ENCODE measurements at regions not wholly inside any gene's neighbourhood (a gene's known extent, or its start where the extent isn't known, plus 50 kb on each side); places are given as distances from the start of the nearest gene placed in this dataset.
A peak's percentile ranks its signal among the peaks of the same experiment; 100 is the strongest.

GRCh38 chr2:58584606-58585118, 343.5 kb upstream of the FANCL start:
- Histone ChIP-seq H3K27me3 (no peaks in the 10 kb centered on the region), H3K4me1 (no peaks in the 10 kb centered on the region), H3K36me3 (no peaks in the 10 kb centered on the region), H3K4me3 (ENCODE audit: low read depth, low read length) (no peak overlapping the region), H3K9me3 (no peaks in the 10 kb centered on the region)
- TF ChIP-seq CTCF (IDR thresholded peaks at IDR 0.05; ENCODE audit: low read depth, low read length) = no peak
- DNase-seq = no peak

GRCh38 chr2:58578276-58578675, 337.2 kb upstream of the FANCL start:
- no peaks in the 10 kb centered on the region for H3K9me3 ChIP-seq
- no peaks in the 10 kb centered on the region for H3K36me3 ChIP-seq
- H3K27me3 ChIP-seq = no peaks in the 10 kb centered on the region
- H3K4me1 ChIP-seq = no peaks in the 10 kb centered on the region
- no peak for DNase-seq
- no peak overlapping the region for H3K4me3 ChIP-seq (ENCODE audit: low read depth, low read length)
- no peak for TF ChIP-seq CTCF (IDR thresholded peaks at IDR 0.05; ENCODE audit: low read depth, low read length)

GRCh38 chr2:58574873-58575272, 333.7 kb upstream of the FANCL start:
- H3K9me3 ChIP-seq = no peaks in the 10 kb centered on the region
- H3K4me3 ChIP-seq (ENCODE audit: low read depth, low read length) = no peak overlapping the region
- H3K36me3 ChIP-seq = no peaks in the 10 kb centered on the region
- DNase-seq = no peak
- no peaks in the 10 kb centered on the region for H3K4me1 ChIP-seq
- no peaks in the 10 kb centered on the region for H3K27me3 ChIP-seq
- TF ChIP-seq CTCF (IDR thresholded peaks at IDR 0.05; ENCODE audit: low read depth, low read length) = no peak

- DNase-seq = no peak
- Histone ChIP-seq H3K9me3 (no peaks in the 10 kb centered on the region), H3K4me3 (ENCODE audit: low read depth, low read length) (no peak overlapping the region), H3K36me3 (no peaks in the 10 kb centered on the region), H3K27me3 (no peaks in the 10 kb centered on the region), H3K4me1 (no peaks in the 10 kb centered on the region)
- no peak for TF ChIP-seq CTCF (IDR thresholded peaks at IDR 0.05; ENCODE audit: low read depth, low read length)
Measured at GRCh38 chr2:58572731-58573130, 331.6 kb upstream of the FANCL start.

- H3K4me1 ChIP-seq = no peaks in the 10 kb centered on the region
- H3K4me3 ChIP-seq (ENCODE audit: low read depth, low read length) = no peak overlapping the region
- H3K9me3 ChIP-seq = no peaks in the 10 kb centered on the region
- no peaks in the 10 kb centered on the region for H3K27me3 ChIP-seq
- no peaks in the 10 kb centered on the region for H3K36me3 ChIP-seq
- peak; percentile 62 for TF ChIP-seq CTCF (IDR thresholded peaks at IDR 0.05; ENCODE audit: low read depth, low read length)
- DNase-seq = peak; percentile 12
Measured at GRCh38 chr2:58571181-58571852, 330.2 kb upstream of the FANCL start.

- DNase-seq = no peak
- Histone ChIP-seq H3K4me3 (ENCODE audit: low read depth, low read length) (no peak overlapping the region), H3K36me3 (no peaks in the 10 kb centered on the region), H3K27me3 (no peaks in the 10 kb centered on the region), H3K4me1 (no peaks in the 10 kb centered on the region), H3K9me3 (no peaks in the 10 kb centered on the region)
- no peak for TF ChIP-seq CTCF (IDR thresholded peaks at IDR 0.05; ENCODE audit: low read depth, low read length)
Measured at GRCh38 chr2:58569475-58570185, 328.5 kb upstream of the FANCL start.

Data from BE2C (cell line).